SKM-1 treated with dmso at 0.1 percent for 144 hours (cell line): ENCODE measurements at regions not wholly inside any gene's neighbourhood (a gene's known extent, or its start where the extent isn't known, plus 50 kb on each side); places are given as distances from the start of the nearest gene placed in this dataset.

Experiments used
- DNase-seq: peaks from one replicate; lab custom pipeline; 2025; ENCODE audit not compliant: unreplicated experiment; lab: John Stamatoyannopoulos, UW

- DNase-seq = no peak
These were observed 64.4 kb upstream of the HRH1 start for GRCh38 chr3:11089931-11090330.

- no peak for DNase-seq
These were observed 63.7 kb upstream of the HRH1 start for GRCh38 chr3:11090551-11090950.

- DNase-seq = no peak
These were observed 63.2 kb upstream of the HRH1 start for GRCh38 chr3:11091088-11091590.

GRCh38 chr3:11091791-11092190, 62.5 kb upstream of the HRH1 start:
- DNase-seq = no peak

GRCh38 chr3:11093823-11094340, 60.4 kb upstream of the HRH1 start:
- no peak for DNase-seq

GRCh38 chr3:11095932-11096265, 58.4 kb upstream of the HRH1 start:
- DNase-seq = no peak

GRCh38 chr3:11096266-11097139, 57.8 kb upstream of the HRH1 start:
- peak; percentile 54 for DNase-seq

- DNase-seq = no peak
These were observed 55.0 kb upstream of the HRH1 start for GRCh38 chr3:11099306-11099705.
